ENCODE measurements at regions not wholly inside any gene's neighbourhood (a gene's known extent, or its start where the extent isn't known, plus 50 kb on each side); places are given as distances from the start of the nearest gene placed in this dataset.

DNA sequence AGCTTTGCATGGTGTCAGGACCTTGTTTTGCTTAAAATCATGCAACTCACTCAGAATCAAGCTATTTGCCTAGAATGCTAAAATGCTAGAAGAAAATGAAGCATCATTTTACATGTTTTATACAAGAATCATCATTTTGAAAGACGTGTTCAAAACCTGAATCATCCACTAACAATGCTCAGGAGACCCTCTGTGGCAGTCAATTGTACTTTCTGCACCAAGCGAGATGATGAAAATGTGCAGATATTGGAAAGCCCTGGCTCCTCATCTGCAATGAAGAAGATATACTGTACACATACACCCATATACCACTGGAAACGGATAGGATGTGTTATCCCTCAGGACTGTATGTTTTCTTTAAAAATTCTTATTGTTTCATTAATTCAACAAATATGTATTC is 92.7 kb downstream of the DYRK2 start:
- H3K4me3 ChIP-seq: no peak overlapping the region
- intact Hi-C loops (cut with DNase I): no loop called here
- no peaks in the 10 kb centered on the region for H3K27me3 ChIP-seq

DNA sequence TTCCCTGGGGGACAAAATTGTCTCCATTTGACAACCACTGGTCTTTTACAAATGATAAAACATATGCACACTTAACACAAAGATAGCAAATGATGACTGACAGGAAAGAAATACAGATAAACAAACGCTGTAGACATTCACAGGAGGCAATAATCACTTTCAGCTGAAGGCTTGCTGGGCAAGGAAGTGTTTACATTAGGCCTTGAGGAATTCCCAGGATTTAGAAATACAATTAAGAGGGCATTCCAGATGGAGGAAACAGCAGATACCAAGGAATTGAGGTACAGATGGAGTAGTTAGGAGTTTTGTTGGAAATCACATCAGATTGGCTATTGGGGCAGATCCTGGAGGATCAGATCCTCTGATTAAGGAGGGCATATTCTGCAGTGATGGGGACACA is 93.9 kb downstream of the DYRK2 start:
- Histone ChIP-seq H3K27me3 (no peaks in the 10 kb centered on the region), H3K4me1 (no peaks in the 10 kb centered on the region), H3K36me3 (no peaks in the 10 kb centered on the region), H3K9me3 (no peaks in the 10 kb centered on the region), H3K27ac (no peak overlapping the region), H3K4me3 (no peak overlapping the region)
- DNase-seq (no peak), ATAC-seq (no peak)
- intact Hi-C loops (cut with DNase I): no loop called here
- TF ChIP-seq, protein P1, sequence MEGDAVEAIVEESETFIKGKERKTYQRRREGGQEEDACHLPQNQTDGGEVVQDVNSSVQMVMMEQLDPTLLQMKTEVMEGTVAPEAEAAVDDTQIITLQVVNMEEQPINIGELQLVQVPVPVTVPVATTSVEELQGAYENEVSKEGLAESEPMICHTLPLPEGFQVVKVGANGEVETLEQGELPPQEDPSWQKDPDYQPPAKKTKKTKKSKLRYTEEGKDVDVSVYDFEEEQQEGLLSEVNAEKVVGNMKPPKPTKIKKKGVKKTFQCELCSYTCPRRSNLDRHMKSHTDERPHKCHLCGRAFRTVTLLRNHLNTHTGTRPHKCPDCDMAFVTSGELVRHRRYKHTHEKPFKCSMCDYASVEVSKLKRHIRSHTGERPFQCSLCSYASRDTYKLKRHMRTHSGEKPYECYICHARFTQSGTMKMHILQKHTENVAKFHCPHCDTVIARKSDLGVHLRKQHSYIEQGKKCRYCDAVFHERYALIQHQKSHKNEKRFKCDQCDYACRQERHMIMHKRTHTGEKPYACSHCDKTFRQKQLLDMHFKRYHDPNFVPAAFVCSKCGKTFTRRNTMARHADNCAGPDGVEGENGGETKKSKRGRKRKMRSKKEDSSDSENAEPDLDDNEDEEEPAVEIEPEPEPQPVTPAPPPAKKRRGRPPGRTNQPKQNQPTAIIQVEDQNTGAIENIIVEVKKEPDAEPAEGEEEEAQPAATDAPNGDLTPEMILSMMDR (IDR thresholded peaks at IDR 0.05): no peak

More for the DNA sequence above, 92.7 kb downstream of the DYRK2 start:
- Histone ChIP-seq H3K9me3 (no peaks in the 10 kb centered on the region), H3K4me1 (no peaks in the 10 kb centered on the region), H3K27ac (no peak overlapping the region), H3K36me3 (no peaks in the 10 kb centered on the region)
- TF ChIP-seq, protein P1 (IDR thresholded peaks at IDR 0.05): no peak
- DNase-seq (no peak), ATAC-seq (no peak)

DNA sequence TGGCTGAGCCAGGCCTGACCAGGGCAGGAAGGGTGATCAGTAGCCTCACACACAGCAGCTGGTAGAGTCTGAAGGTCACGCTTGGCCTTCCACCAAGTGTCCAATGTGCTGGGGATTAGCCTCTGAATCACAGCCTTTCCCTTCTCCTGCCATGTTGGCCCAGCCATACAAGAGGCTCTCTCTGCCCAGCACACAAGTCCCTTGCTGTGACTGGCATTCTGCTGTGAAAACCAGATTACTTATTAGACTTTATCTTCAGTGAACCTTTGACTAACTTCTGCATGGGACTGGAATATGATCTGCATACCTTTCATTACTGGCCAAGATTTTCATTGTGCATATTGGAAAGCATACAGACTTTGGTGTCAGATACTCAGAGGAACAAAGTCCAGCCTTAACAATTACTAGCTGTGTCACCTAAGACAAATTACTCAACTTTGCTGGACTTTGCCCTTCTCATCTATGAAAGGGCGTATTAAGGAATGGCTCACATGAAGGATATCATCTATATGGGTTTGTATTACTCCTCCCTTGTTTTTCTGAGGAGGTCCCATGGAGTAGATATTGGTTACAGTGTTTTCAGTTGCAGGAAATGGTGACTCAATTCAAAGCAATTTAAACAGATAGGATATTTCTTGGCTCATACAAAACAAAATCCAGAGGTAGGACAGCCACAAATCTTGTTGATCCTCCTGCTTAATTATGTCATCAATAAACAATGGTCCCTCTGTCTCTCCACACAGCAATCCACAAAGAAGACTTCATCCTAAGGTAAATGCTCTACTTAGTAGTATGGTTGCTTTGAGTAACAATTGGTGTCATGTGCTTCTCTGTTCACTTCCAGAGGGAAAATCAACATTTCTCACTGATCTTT is 99.6 kb downstream of the DYRK2 start:
- no peaks in the 10 kb centered on the region for H3K36me3 ChIP-seq
- H3K27me3 ChIP-seq: no peaks in the 10 kb centered on the region
- no peak for DNase-seq
- H3K9me3 ChIP-seq: no peaks in the 10 kb centered on the region
- ATAC-seq: no peak
- no peak overlapping the region for H3K27ac ChIP-seq
- no peak overlapping the region for H3K4me3 ChIP-seq
- TF ChIP-seq, protein P1 (IDR thresholded peaks at IDR 0.05): no peak
- H3K4me1 ChIP-seq: no peaks in the 10 kb centered on the region
- intact Hi-C loops (cut with DNase I): no loop called here

DNA sequence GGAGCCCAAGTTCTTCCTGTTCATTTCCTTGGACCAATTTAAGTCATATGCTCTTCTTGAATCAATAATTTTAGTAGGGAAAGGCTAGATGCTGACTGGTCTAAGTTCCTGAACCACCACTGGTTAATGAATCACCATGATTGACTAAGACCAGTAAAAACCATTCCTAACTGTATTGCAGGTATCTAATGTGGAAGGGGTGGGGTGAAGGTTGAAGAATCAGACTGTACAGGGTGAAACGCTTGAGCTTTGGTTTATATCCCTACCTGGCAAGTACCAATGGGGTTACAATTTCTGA is 100.1 kb downstream of the DYRK2 start:
- Histone ChIP-seq H3K4me1 (no peaks in the 10 kb centered on the region), H3K9me3 (no peaks in the 10 kb centered on the region), H3K27ac (no peak overlapping the region), H3K36me3 (no peaks in the 10 kb centered on the region), H3K4me3 (no peak overlapping the region), H3K27me3 (no peaks in the 10 kb centered on the region)
- ATAC-seq: no peak
- DNase-seq: no peak
- TF ChIP-seq, protein P1 (IDR thresholded peaks at IDR 0.05): no peak
- intact Hi-C loops (cut with DNase I): no loop called here

DNA sequence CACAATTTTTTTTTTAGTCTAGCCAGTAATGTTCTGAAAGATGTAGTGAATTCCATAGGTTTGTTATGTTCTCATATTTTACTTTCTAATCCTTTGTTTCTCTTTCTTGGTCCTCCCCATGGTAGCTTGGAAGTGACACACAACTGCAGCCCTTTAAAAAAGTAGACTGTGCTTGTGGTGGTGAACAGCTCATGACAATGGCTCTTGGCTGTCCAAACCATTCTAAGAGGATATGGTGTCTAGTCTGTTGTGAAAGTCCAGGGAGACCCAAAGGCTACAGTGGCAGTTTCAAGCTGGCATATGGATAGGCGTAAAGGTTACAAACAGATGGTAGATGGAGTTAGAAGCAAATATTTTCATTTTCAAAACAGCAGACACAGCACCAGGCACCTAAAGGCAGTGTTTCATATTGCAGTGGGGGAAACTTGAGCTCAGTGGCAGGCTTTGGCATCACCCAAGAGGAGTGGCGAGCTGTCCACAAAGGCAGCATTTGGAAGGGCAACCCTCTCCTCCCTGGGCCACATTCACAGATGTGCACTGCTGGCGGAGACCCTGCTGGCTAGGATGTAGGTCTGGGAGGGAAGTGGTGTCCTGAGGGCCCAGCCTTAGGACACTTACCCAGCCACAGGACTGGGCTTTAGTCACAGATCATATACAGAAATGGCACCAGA is 102.1 kb downstream of the DYRK2 start:
- DNase-seq (no peak), ATAC-seq (no peak)
- no peak overlapping the region for H3K27ac ChIP-seq
- H3K9me3 ChIP-seq: no peaks in the 10 kb centered on the region
- H3K4me1 ChIP-seq: no peaks in the 10 kb centered on the region
- no peaks in the 10 kb centered on the region for H3K27me3 ChIP-seq
- no peak overlapping the region for H3K4me3 ChIP-seq
- no peaks in the 10 kb centered on the region for H3K36me3 ChIP-seq
- intact Hi-C loops (cut with DNase I): no loop called here
- TF ChIP-seq, protein P1 (IDR thresholded peaks at IDR 0.05): no peak

All from left lung (tissue), 4 donors.